ENCODE measurements at regions not wholly inside any gene's neighbourhood (a gene's known extent, or its start where the extent isn't known, plus 50 kb on each side); places are given as distances from the start of the nearest gene placed in this dataset.

DNA sequence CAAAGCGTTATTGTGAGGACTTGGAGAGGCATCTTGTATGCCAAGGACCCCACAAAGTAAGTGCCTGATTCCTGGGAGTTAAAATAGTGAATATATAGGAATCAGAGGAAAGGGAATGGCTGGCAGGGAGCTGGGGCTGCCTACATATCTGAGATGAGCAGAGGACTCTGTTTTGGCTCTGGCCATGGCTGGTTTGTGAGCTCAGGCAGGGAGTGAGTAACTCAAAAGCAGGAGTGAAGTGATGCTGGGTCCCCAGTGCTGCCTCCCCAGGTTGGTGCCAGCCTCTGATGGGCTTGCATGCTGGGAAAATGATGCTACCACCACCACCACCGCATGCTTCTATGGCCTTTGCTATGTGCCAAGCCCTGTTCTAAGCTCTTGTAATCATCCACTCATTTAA, 246.0 kb upstream of the MVB12B start:
- no peaks in the 10 kb centered on the region for H3K27me3 ChIP-seq (ENCODE audit: control insufficient read depth, insufficient read depth, low read length)
- H3K4me2 ChIP-seq (ENCODE audit: extremely low read depth, insufficient read depth, low read length) = no peak overlapping the region
- no peak overlapping the region for H2AFZ ChIP-seq (ENCODE audit: low read length)
- H3K79me2 ChIP-seq (ENCODE audit: control insufficient read depth, insufficient read depth, low read length) = no peaks in the 10 kb centered on the region
- H4K20me1 ChIP-seq (ENCODE audit: control insufficient read depth, extremely low read depth, insufficient read depth, low read length) = no peaks in the 10 kb centered on the region
- H3K4me3 ChIP-seq (replicated peaks in 1 of 4; ENCODE audit: control extremely low read depth in 1 of 4, insufficient read depth in 1 of 4, low read depth in 3 of 4, low read length in 4 of 4) = no peak overlapping the region
- no peaks in the 10 kb centered on the region for H3K9me3 ChIP-seq (ENCODE audit: control insufficient read depth, insufficient read depth, low read depth, low read length)
- H3K9ac ChIP-seq (ENCODE audit: insufficient read depth, low read length) = no peak overlapping the region
- DNase-seq (ENCODE audit: low read depth in 2 of 2) = no peak
- TF ChIP-seq, protein P1, sequence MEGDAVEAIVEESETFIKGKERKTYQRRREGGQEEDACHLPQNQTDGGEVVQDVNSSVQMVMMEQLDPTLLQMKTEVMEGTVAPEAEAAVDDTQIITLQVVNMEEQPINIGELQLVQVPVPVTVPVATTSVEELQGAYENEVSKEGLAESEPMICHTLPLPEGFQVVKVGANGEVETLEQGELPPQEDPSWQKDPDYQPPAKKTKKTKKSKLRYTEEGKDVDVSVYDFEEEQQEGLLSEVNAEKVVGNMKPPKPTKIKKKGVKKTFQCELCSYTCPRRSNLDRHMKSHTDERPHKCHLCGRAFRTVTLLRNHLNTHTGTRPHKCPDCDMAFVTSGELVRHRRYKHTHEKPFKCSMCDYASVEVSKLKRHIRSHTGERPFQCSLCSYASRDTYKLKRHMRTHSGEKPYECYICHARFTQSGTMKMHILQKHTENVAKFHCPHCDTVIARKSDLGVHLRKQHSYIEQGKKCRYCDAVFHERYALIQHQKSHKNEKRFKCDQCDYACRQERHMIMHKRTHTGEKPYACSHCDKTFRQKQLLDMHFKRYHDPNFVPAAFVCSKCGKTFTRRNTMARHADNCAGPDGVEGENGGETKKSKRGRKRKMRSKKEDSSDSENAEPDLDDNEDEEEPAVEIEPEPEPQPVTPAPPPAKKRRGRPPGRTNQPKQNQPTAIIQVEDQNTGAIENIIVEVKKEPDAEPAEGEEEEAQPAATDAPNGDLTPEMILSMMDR (conservative IDR thresholded peaks at IDR 0.05 in 1 of 2, IDR thresholded peaks at IDR 0.05 in 1 of 2; ENCODE audit: low read depth in 1 of 2, low read length in 2 of 2) = no peak
- no peak for TF ChIP-seq EZH2 (IDR thresholded peaks at IDR 0.05; ENCODE audit: low read length, missing control alignments)
- H3K36me3 ChIP-seq (ENCODE audit: control insufficient read depth, insufficient read depth, low read length) = no peaks in the 10 kb centered on the region
- no peaks in the 10 kb centered on the region for H3K4me1 ChIP-seq (ENCODE audit: control insufficient read depth, extremely low read depth, insufficient read depth, low read length)
- no peak overlapping the region for H3K27ac ChIP-seq (ENCODE audit: insufficient read depth, low read length)

DNA sequence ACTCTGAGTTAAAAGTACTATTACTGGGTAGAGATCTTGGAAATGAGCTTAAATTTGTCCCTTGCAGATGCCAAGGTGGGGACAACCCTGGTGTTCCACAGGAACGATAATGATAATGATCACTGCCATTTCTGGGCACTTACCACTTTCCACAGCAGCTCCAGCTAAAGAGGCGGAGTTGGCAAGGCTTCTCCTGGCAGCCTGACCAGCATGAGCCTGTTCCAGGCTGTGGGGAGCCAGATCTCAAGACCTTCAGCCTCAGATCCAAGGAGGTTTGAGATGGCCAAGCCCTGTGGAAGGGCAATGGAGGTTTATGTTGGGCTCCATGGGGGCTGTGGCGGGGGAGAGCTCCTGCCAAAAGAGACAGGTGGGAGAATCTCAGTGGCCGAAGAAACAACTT, 244.9 kb upstream of the MVB12B start:
- TF ChIP-seq, protein P1 (conservative IDR thresholded peaks at IDR 0.05 in 1 of 2, IDR thresholded peaks at IDR 0.05 in 1 of 2; ENCODE audit: low read depth in 1 of 2, low read length in 2 of 2) = no peak
- H3K9ac ChIP-seq (ENCODE audit: insufficient read depth, low read length) = no peak overlapping the region

DNA sequence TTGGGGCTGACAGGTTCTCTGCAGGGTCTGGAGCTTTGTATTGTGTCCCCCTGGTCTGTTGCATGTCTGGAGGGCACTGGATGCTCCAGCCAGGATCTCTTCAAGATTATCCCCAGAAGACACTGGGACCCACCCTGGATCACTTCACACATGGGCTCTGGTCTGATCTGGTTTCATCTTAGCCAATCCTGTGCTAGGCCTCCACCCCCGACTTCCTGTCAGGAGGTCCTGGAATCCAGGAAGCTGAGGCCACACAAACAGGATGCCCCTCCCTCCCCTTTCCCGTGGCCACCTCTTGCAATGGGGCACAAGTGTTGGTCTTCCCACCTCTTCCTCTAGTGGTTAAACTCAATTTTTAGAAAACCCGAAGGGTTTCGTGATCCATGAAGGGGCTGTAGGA, 242.6 kb upstream of the MVB12B start:
- H3K4me3 ChIP-seq (replicated peaks in 1 of 4; ENCODE audit: control extremely low read depth in 1 of 4, insufficient read depth in 1 of 4, low read depth in 3 of 4, low read length in 4 of 4) = no peak overlapping the region
- H3K36me3 ChIP-seq (ENCODE audit: control insufficient read depth, insufficient read depth, low read length) = no peaks in the 10 kb centered on the region
- no peaks in the 10 kb centered on the region for H3K9me3 ChIP-seq (ENCODE audit: control insufficient read depth, insufficient read depth, low read depth, low read length)
- no peaks in the 10 kb centered on the region for H4K20me1 ChIP-seq (ENCODE audit: control insufficient read depth, extremely low read depth, insufficient read depth, low read length)
- H3K4me2 ChIP-seq (ENCODE audit: extremely low read depth, insufficient read depth, low read length) = no peak overlapping the region
- H3K27ac ChIP-seq (ENCODE audit: insufficient read depth, low read length) = no peak overlapping the region
- DNase-seq (ENCODE audit: low read depth in 2 of 2) = no peak
- no peak overlapping the region for H2AFZ ChIP-seq (ENCODE audit: low read length)
- H3K27me3 ChIP-seq (ENCODE audit: control insufficient read depth, insufficient read depth, low read length) = no peaks in the 10 kb centered on the region
- no peaks in the 10 kb centered on the region for H3K4me1 ChIP-seq (ENCODE audit: control insufficient read depth, extremely low read depth, insufficient read depth, low read length)
- TF ChIP-seq, protein P1 (conservative IDR thresholded peaks at IDR 0.05 in 1 of 2, IDR thresholded peaks at IDR 0.05 in 1 of 2; ENCODE audit: low read depth in 1 of 2, low read length in 2 of 2) = no peak
- no peak for TF ChIP-seq EZH2 (IDR thresholded peaks at IDR 0.05; ENCODE audit: low read length, missing control alignments)
- H3K79me2 ChIP-seq (ENCODE audit: control insufficient read depth, insufficient read depth, low read length) = no peaks in the 10 kb centered on the region
- H3K9ac ChIP-seq (ENCODE audit: insufficient read depth, low read length) = no peak overlapping the region

More for the DNA sequence above, 244.9 kb upstream of the MVB12B start:
- Histone ChIP-seq H3K27ac (ENCODE audit: insufficient read depth, low read length) (no peak overlapping the region), H3K4me2 (ENCODE audit: extremely low read depth, insufficient read depth, low read length) (no peak overlapping the region), H3K4me1 (ENCODE audit: control insufficient read depth, extremely low read depth, insufficient read depth, low read length) (no peaks in the 10 kb centered on the region), H3K36me3 (ENCODE audit: control insufficient read depth, insufficient read depth, low read length) (no peaks in the 10 kb centered on the region), H3K79me2 (ENCODE audit: control insufficient read depth, insufficient read depth, low read length) (no peaks in the 10 kb centered on the region), H3K9me3 (ENCODE audit: control insufficient read depth, insufficient read depth, low read depth, low read length) (no peaks in the 10 kb centered on the region), H3K27me3 (ENCODE audit: control insufficient read depth, insufficient read depth, low read length) (no peaks in the 10 kb centered on the region), H4K20me1 (ENCODE audit: control insufficient read depth, extremely low read depth, insufficient read depth, low read length) (no peaks in the 10 kb centered on the region), H2AFZ (ENCODE audit: low read length) (no peak overlapping the region), H3K4me3 (replicated peaks in 1 of 4; ENCODE audit: control extremely low read depth in 1 of 4, insufficient read depth in 1 of 4, low read depth in 3 of 4, low read length in 4 of 4) (no peak overlapping the region)
- no peak for DNase-seq (ENCODE audit: low read depth in 2 of 2)

Data from fibroblast of lung (primary cell).